ENCODE measurements at regions not wholly inside any gene's neighbourhood (a gene's known extent, or its start where the extent isn't known, plus 50 kb on each side); places are given as distances from the start of the nearest gene placed in this dataset.

DNA sequence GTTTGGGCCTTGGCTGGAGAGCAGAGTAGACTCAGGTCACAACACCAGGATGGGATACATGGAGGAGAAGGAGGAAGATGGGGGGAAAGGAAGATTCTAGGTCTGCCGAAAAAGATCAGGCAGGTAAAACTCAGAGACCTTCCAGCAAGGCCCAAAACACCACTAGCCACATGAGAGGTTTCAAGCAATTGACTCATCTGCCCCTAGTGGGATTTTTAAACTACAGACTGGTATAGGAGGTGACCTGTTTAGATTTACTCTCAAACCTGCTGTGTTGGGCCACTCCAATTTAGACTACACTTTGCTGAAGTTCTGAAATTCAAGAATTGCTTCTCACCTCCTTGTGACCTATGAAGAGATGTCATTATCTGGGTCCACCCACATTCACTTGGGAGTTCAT lies 236.9 kb upstream of the SASH1 start:
- TF ChIP-seq, protein P1, sequence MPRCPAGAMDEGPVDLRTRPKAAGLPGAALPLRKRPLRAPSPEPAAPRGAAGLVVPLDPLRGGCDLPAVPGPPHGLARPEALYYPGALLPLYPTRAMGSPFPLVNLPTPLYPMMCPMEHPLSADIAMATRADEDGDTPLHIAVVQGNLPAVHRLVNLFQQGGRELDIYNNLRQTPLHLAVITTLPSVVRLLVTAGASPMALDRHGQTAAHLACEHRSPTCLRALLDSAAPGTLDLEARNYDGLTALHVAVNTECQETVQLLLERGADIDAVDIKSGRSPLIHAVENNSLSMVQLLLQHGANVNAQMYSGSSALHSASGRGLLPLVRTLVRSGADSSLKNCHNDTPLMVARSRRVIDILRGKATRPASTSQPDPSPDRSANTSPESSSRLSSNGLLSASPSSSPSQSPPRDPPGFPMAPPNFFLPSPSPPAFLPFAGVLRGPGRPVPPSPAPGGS (IDR thresholded peaks at IDR 0.05) = no peak
- no peak for TF ChIP-seq EP300 (IDR thresholded peaks at IDR 0.05)
- no peak for TF ChIP-seq GATA3 (IDR thresholded peaks at IDR 0.05; ENCODE audit: borderline replicate concordance)
- no peak for TF ChIP-seq EHMT2 (IDR thresholded peaks at IDR 0.05; ENCODE audit: low read depth)
- no peak for TF ChIP-seq POLR2A (IDR thresholded peaks at IDR 0.05; ENCODE audit: low read length)
- TF ChIP-seq, protein P2, sequence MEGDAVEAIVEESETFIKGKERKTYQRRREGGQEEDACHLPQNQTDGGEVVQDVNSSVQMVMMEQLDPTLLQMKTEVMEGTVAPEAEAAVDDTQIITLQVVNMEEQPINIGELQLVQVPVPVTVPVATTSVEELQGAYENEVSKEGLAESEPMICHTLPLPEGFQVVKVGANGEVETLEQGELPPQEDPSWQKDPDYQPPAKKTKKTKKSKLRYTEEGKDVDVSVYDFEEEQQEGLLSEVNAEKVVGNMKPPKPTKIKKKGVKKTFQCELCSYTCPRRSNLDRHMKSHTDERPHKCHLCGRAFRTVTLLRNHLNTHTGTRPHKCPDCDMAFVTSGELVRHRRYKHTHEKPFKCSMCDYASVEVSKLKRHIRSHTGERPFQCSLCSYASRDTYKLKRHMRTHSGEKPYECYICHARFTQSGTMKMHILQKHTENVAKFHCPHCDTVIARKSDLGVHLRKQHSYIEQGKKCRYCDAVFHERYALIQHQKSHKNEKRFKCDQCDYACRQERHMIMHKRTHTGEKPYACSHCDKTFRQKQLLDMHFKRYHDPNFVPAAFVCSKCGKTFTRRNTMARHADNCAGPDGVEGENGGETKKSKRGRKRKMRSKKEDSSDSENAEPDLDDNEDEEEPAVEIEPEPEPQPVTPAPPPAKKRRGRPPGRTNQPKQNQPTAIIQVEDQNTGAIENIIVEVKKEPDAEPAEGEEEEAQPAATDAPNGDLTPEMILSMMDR (IDR thresholded peaks at IDR 0.05) = no peak
